HEK293 (cell line): ENCODE measurements at regions not wholly inside any gene's neighbourhood (a gene's known extent, or its start where the extent isn't known, plus 50 kb on each side); places are given as distances from the start of the nearest gene placed in this dataset.

Experiments
- CTCF ChIA-PET: fragments of 350-600 bp; formaldehyde crosslinking; extraction: SDS; loops from one replicate; lab custom pipeline; 2021; ENCODE audit warnings: antibody characterized with exemption; lab: Yijun Ruan, JAX
- POLR2A ChIA-PET: fragments of 300-600 bp; formaldehyde crosslinking; extraction: SDS; loops from one replicate; lab custom pipeline; 2020; ENCODE audit warnings: antibody characterized with exemption, inconsistent platforms; lab: Yijun Ruan, JAX
- H3K27ac ChIP-seq: fragments of 200-500 bp; sonication (Bioruptor generic); 2 replicates; pipeline ENCODE4 v1.5.1; 2014; ENCODE audit warnings: low read depth, low read length, control low read depth, inconsistent platforms; ENCODE audit errors: extremely low read depth
- H3K36me3 ChIP-seq, 2 experiments: fragments of 200-500 bp in 1 of 2; sonication (Bioruptor generic) in 1 of 2; 1 replicate in 1 of 2; 2 replicates in 1 of 2; pipeline ENCODE4 v1.5.1; 2014 to 2017; ENCODE audit warnings: inconsistent platforms in 2 of 2, low read length in 2 of 2; ENCODE audit not compliant: control insufficient read depth in 2 of 2, insufficient read depth in 1 of 2
- H3K4me1 ChIP-seq: fragments of 200-500 bp; sonication (Bioruptor generic); 2 replicates; pipeline ENCODE4 v1.5.1; 2014; ENCODE audit warnings: mild to moderate bottlenecking, low read length, inconsistent platforms; ENCODE audit not compliant: control insufficient read depth, insufficient read depth
- H3K4me3 ChIP-seq: 2 replicates; pipeline ENCODE4 v1.5.1; 2011; ENCODE audit warnings: low read depth, mild to moderate bottlenecking, control low read depth, low read length, moderate library complexity
- H3K9me3 ChIP-seq: fragments of 200-500 bp; sonication (Bioruptor generic); 2 replicates; pipeline ENCODE4 v1.5.1; 2014; ENCODE audit warnings: low read depth, low read length, inconsistent platforms; ENCODE audit not compliant: control insufficient read depth, insufficient read depth
- FEZF1 ChIP-seq: fragments of 450-650 bp; formaldehyde crosslinking; IDR thresholded peaks from 2 replicates; pipeline ENCODE4 v1.5.1; 2016; ENCODE audit warnings: missing biosample characterization, missing genetic modification characterization
- GLIS1 ChIP-seq: fragments of 450-650 bp; formaldehyde crosslinking; IDR thresholded peaks from 2 replicates; pipeline ENCODE4 v1.5.1; 2016; ENCODE audit warnings: missing biosample characterization, missing genetic modification characterization
- HOXA7 ChIP-seq: sonication (generic); formaldehyde crosslinking; IDR thresholded peaks from 2 replicates; pipeline ENCODE4 v1.8.1; 2022; ENCODE audit warnings: missing genetic modification reagents, borderline replicate concordance
- HOXC10 ChIP-seq: sonication (generic); formaldehyde crosslinking; IDR thresholded peaks from 2 replicates; pipeline ENCODE4 v1.8.1; 2023; ENCODE audit warnings: mild to moderate bottlenecking, missing genetic modification reagents
- KLF1 ChIP-seq: fragments of 450-650 bp; formaldehyde crosslinking; IDR thresholded peaks from 2 replicates; pipeline ENCODE4 v1.5.1; 2016; ENCODE audit warnings: missing biosample characterization, missing genetic modification characterization
- KLF8 ChIP-seq: fragments of 450-650 bp; formaldehyde crosslinking; IDR thresholded peaks from 2 replicates; pipeline ENCODE4 v1.5.1; 2016; ENCODE audit warnings: missing biosample characterization, missing genetic modification characterization
- MEIS1 ChIP-seq: sonication (generic); formaldehyde crosslinking; IDR thresholded peaks from 2 replicates; pipeline ENCODE4 v1.8.1; 2022; ENCODE audit warnings: missing genetic modification reagents, mild to moderate bottlenecking, borderline replicate concordance
- RBAK ChIP-seq: fragments of 450-650 bp; formaldehyde crosslinking; IDR thresholded peaks from 2 replicates; pipeline ENCODE4 v1.5.1; 2016; ENCODE audit warnings: missing biosample characterization, missing genetic modification characterization
- REPIN1 ChIP-seq: fragments of 450-650 bp; formaldehyde crosslinking; IDR thresholded peaks from 2 replicates; pipeline ENCODE4 v1.5.1; 2017; ENCODE audit warnings: missing biosample characterization, missing genetic modification characterization, low read depth
- SCRT1 ChIP-seq: fragments of 450-650 bp; formaldehyde crosslinking; IDR thresholded peaks from 2 replicates; pipeline ENCODE4 v1.5.1; 2016; ENCODE audit warnings: missing biosample characterization, missing genetic modification characterization, borderline replicate concordance
- ZBTB1 ChIP-seq: fragments of 450-650 bp; formaldehyde crosslinking; IDR thresholded peaks from 2 replicates; pipeline ENCODE4 v1.5.1; 2016; ENCODE audit warnings: missing biosample characterization, missing genetic modification characterization
- ZBTB17 ChIP-seq: fragments of 450-650 bp; formaldehyde crosslinking; IDR thresholded peaks from 2 replicates; pipeline ENCODE4 v1.5.1; 2016; ENCODE audit warnings: missing biosample characterization, missing genetic modification characterization
- ZNF112 ChIP-seq: fragments of 450-650 bp; formaldehyde crosslinking; IDR thresholded peaks from 2 replicates; pipeline ENCODE4 v1.5.0; 2017; ENCODE audit warnings: missing biosample characterization, missing genetic modification characterization
- ZNF155 ChIP-seq: fragments of 450-650 bp; formaldehyde crosslinking; IDR thresholded peaks from 2 replicates; pipeline ENCODE4 v1.5.1; 2016; ENCODE audit warnings: missing biosample characterization, missing genetic modification characterization
- ZNF174 ChIP-seq: fragments of 450-650 bp; formaldehyde crosslinking; IDR thresholded peaks from 2 replicates; pipeline ENCODE4 v1.5.0; 2017; ENCODE audit warnings: missing biosample characterization, mild to moderate bottlenecking, missing genetic modification characterization
- ZNF221 ChIP-seq: fragments of 450-650 bp; formaldehyde crosslinking; IDR thresholded peaks from 2 replicates; pipeline ENCODE4 v1.5.1; 2017; ENCODE audit warnings: missing biosample characterization, missing genetic modification characterization, borderline replicate concordance
- ZNF266 ChIP-seq: fragments of 450-650 bp; formaldehyde crosslinking; IDR thresholded peaks from 2 replicates; pipeline ENCODE4 v1.5.1; 2016; ENCODE audit warnings: missing biosample characterization, missing genetic modification characterization, low read depth
- ZNF623 ChIP-seq: fragments of 450-650 bp; formaldehyde crosslinking; IDR thresholded peaks from 2 replicates; pipeline ENCODE4 v1.5.1; 2016; ENCODE audit warnings: missing biosample characterization, missing genetic modification characterization
- ZNF677 ChIP-seq: fragments of 450-650 bp; IDR thresholded peaks from 2 replicates; pipeline ENCODE4 v1.5.0; 2018; ENCODE audit warnings: missing biosample characterization, mild to moderate bottlenecking, missing genetic modification characterization, moderate library complexity
- ZNF837 ChIP-seq: fragments of 450-650 bp; formaldehyde crosslinking; IDR thresholded peaks from 2 replicates; pipeline ENCODE4 v1.5.1; 2016; ENCODE audit warnings: missing biosample characterization, missing genetic modification characterization
- ZSCAN16 ChIP-seq: fragments of 450-650 bp; formaldehyde crosslinking; IDR thresholded peaks from 2 replicates; pipeline ENCODE4 v1.5.1; 2016; ENCODE audit warnings: missing biosample characterization, missing genetic modification characterization
- ZSCAN23 ChIP-seq: fragments of 450-650 bp; formaldehyde crosslinking; IDR thresholded peaks from 2 replicates; pipeline ENCODE4 v1.5.1; 2016; ENCODE audit warnings: missing biosample characterization, missing genetic modification characterization
- TF ChIP-seq, protein P1 (sequence below): fragments of 450-650 bp; formaldehyde crosslinking; IDR thresholded peaks from 2 replicates; pipeline ENCODE4 v1.5.1; 2016; ENCODE audit warnings: missing biosample characterization, missing genetic modification characterization
- TF ChIP-seq, protein P2 (sequence below): fragments of 450-650 bp; formaldehyde crosslinking; IDR thresholded peaks from 2 replicates; pipeline ENCODE4 v1.5.1; 2017; ENCODE audit warnings: missing biosample characterization, missing genetic modification characterization
- TF ChIP-seq, protein P3 (sequence below): fragments of 450-650 bp; formaldehyde crosslinking; conservative IDR thresholded peaks from 2 replicates; pipeline ENCODE4 v1.5.1; 2016; ENCODE audit warnings: low read depth, missing biosample characterization, missing genetic modification characterization
- TF ChIP-seq, protein P4 (sequence below): fragments of 450-650 bp; IDR thresholded peaks from 2 replicates; pipeline ENCODE4 v1.5.1; 2018; ENCODE audit warnings: missing biosample characterization, mild to moderate bottlenecking, missing genetic modification characterization

DNA sequence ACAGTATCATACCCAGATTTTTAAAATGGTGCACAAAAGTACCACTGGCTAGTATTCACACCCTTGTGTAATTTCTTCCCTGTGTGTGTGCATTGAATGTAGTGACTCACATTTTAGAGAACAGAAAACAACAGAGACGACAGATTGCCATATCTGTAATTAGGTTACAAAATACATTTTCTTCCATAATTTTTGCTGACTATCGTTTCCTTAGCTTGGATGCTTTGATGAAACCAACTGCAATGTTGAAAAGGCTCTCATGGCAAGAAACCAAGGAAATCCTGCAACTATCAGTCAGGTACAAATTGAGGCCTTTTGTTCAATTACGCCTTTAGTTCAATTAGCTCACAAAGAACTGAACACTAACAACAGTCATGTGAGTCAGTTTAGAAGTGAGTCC, 484.4 kb downstream of the ZNF804A start:
- no peaks in the 10 kb centered on the region for H3K36me3 ChIP-seq
- H3K4me3 ChIP-seq: no peak overlapping the region
- TF ChIP-seq SCRT1 (tag by site-specific recombination) (no peak), ZNF837 (tag by site-specific recombination) (no peak), ZNF266 (no peak), ZBTB1 (tag by site-specific recombination) (no peak), ZNF677 (tag by site-specific recombination) (no peak), GLIS1 (tag by site-specific recombination) (no peak), MEIS1 (CRISPR knock-in tag) (no peak), ZSCAN16 (tag by site-specific recombination) (no peak), ZNF221 (no peak), FEZF1 (tag by site-specific recombination) (no peak), RBAK (tag by site-specific recombination) (no peak), HOXC10 (CRISPR knock-in tag) (no peak), KLF8 (no peak), ZSCAN23 (tag by site-specific recombination) (no peak), ZNF174 (tag by site-specific recombination) (no peak), ZNF155 (tag by site-specific recombination) (no peak)
- TF ChIP-seq, protein P1, sequence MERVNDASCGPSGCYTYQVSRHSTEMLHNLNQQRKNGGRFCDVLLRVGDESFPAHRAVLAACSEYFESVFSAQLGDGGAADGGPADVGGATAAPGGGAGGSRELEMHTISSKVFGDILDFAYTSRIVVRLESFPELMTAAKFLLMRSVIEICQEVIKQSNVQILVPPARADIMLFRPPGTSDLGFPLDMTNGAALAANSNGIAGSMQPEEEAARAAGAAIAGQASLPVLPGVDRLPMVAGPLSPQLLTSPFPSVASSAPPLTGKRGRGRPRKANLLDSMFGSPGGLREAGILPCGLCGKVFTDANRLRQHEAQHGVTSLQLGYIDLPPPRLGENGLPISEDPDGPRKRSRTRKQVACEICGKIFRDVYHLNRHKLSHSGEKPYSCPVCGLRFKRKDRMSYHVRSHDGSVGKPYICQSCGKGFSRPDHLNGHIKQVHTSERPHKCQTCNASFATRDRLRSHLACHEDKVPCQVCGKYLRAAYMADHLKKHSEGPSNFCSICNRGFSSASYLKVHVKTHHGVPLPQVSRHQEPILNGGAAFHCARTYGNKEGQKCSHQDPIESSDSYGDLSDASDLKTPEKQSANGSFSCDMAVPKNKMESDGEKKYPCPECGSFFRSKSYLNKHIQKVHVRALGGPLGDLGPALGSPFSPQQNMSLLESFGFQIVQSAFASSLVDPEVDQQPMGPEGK (tag by site-specific recombination): no peak
- TF ChIP-seq, protein P2, sequence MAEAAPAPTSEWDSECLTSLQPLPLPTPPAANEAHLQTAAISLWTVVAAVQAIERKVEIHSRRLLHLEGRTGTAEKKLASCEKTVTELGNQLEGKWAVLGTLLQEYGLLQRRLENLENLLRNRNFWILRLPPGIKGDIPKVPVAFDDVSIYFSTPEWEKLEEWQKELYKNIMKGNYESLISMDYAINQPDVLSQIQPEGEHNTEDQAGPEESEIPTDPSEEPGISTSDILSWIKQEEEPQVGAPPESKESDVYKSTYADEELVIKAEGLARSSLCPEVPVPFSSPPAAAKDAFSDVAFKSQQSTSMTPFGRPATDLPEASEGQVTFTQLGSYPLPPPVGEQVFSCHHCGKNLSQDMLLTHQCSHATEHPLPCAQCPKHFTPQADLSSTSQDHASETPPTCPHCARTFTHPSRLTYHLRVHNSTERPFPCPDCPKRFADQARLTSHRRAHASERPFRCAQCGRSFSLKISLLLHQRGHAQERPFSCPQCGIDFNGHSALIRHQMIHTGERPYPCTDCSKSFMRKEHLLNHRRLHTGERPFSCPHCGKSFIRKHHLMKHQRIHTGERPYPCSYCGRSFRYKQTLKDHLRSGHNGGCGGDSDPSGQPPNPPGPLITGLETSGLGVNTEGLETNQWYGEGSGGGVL (tag by site-specific recombination): no peak
- TF ChIP-seq, all 188 proteins: peak for 0
- H3K27ac ChIP-seq: no peak overlapping the region
- no peaks in the 10 kb centered on the region for H3K9me3 ChIP-seq
- ChIA-PET POLR2A (no interaction called here), CTCF (no interaction called here)
- no peaks in the 10 kb centered on the region for H3K4me1 ChIP-seq

DNA sequence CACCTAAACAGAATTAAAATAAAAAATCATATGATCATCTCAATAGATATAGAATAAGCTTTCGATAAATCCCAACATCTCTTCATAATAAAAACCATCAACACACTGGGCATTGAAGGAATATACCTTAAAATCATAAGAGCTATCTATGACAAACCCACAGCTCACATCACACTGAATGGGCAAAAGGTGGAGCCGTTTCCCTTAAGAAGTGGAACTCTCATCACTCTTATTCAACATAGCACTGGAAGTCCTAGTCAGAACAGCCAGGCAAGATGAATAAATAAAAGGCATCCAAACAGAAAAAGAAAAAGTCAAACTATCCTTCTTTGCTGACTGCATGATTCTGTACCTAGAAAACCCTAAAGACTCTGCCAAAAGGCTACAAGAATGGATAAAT, 510.3 kb downstream of the ZNF804A start:
- no peaks in the 10 kb centered on the region for H3K4me1 ChIP-seq
- no peak overlapping the region for H3K27ac ChIP-seq
- POLR2A ChIA-PET: no interaction called here
- TF ChIP-seq REPIN1 (tag by site-specific recombination) (no peak), ZNF623 (tag by site-specific recombination) (no peak), ZBTB17 (tag by site-specific recombination) (no peak), ZNF112 (no peak), HOXA7 (no peak), KLF1 (tag by site-specific recombination) (no peak)
- TF ChIP-seq, protein P3, sequence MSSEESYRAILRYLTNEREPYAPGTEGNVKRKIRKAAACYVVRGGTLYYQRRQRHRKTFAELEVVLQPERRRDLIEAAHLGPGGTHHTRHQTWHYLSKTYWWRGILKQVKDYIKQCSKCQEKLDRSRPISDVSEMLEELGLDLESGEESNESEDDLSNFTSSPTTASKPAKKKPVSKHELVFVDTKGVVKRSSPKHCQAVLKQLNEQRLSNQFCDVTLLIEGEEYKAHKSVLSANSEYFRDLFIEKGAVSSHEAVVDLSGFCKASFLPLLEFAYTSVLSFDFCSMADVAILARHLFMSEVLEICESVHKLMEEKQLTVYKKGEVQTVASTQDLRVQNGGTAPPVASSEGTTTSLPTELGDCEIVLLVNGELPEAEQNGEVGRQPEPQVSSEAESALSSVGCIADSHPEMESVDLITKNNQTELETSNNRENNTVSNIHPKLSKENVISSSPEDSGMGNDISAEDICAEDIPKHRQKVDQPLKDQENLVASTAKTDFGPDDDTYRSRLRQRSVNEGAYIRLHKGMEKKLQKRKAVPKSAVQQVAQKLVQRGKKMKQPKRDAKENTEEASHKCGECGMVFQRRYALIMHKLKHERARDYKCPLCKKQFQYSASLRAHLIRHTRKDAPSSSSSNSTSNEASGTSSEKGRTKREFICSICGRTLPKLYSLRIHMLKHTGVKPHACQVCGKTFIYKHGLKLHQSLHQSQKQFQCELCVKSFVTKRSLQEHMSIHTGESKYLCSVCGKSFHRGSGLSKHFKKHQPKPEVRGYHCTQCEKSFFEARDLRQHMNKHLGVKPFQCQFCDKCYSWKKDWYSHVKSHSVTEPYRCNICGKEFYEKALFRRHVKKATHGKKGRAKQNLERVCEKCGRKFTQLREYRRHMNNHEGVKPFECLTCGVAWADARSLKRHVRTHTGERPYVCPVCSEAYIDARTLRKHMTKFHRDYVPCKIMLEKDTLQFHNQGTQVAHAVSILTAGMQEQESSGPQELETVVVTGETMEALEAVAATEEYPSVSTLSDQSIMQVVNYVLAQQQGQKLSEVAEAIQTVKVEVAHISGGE: no peak
- TF ChIP-seq, protein P4, sequence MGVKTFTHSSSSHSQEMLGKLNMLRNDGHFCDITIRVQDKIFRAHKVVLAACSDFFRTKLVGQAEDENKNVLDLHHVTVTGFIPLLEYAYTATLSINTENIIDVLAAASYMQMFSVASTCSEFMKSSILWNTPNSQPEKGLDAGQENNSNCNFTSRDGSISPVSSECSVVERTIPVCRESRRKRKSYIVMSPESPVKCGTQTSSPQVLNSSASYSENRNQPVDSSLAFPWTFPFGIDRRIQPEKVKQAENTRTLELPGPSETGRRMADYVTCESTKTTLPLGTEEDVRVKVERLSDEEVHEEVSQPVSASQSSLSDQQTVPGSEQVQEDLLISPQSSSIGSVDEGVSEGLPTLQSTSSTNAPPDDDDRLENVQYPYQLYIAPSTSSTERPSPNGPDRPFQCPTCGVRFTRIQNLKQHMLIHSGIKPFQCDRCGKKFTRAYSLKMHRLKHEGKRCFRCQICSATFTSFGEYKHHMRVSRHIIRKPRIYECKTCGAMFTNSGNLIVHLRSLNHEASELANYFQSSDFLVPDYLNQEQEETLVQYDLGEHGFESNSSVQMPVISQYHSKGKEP: no peak
- no peak overlapping the region for H3K4me3 ChIP-seq
- no peaks in the 10 kb centered on the region for H3K36me3 ChIP-seq
- no peaks in the 10 kb centered on the region for H3K9me3 ChIP-seq
- CTCF ChIA-PET: no interaction called here
